HepG2 (cell line): ENCODE measurements at regions not wholly inside any gene's neighbourhood (a gene's known extent, or its start where the extent isn't known, plus 50 kb on each side); places are given as distances from the start of the nearest gene placed in this dataset.

Source experiments
- ATAC-seq: fragments of 200-7000 bp; cut with Tn5 transposase; 3 replicates; pipeline ENCODE4 v1.9.1; 2020; ENCODE audit warnings: mild to moderate bottlenecking, moderate library complexity
- BruUV-seq: library from RNA; stranded (reverse); fragments of 400-500 nt; replicated peaks from 2 replicates; lab custom pipeline; 2021; lab: Mats Ljungman, UMichigan
- CTCF ChIA-PET: fragments of 300-600 bp; formaldehyde crosslinking; extraction: SDS; loops from one replicate; lab custom pipeline; 2021; ENCODE audit warnings: low total read pairs, inconsistent platforms, low intra/inter-chr PET ratio; lab: Yijun Ruan, JAX
- POLR2A ChIA-PET: fragments of 350-600 bp; sonication (Branson Sonifier 250); formaldehyde crosslinking; loops from one replicate; lab custom pipeline; 2020; ENCODE audit warnings: antibody characterized with exemption, inconsistent platforms; lab: Yijun Ruan, JAX
- DNase-seq: peaks from one replicate; pipeline ENCODE4 v3.0.0-alpha.2; 2015; ENCODE audit warnings: low spot score
- FAIRE-seq: peaks from 3 replicates; lab custom pipeline; 2011; peaks lifted over from hg19 to GRCh38; lab: Jason Lieb, UNC
- H2AFZ ChIP-seq: one replicate; pipeline ENCODE4 v1.6.1; 2011; ENCODE audit warnings: low read length, inconsistent platforms
- H3K27ac ChIP-seq: fragments of 300-600 bp; 3 replicates; pipeline ENCODE4 v1.8.0; 2011; ENCODE audit warnings: mixed run types, mild to moderate bottlenecking, mixed read lengths, low read length, inconsistent platforms; ENCODE audit not compliant: insufficient read depth; ENCODE audit errors: extremely low read length
- H3K27me3 ChIP-seq, 2 experiments: fragments of 200-600 bp in 1 of 2; 2 replicates in 1 of 2; 3 replicates in 1 of 2; pipeline versions ENCODE4 v1.6.0 to v1.8.0; 2011; ENCODE audit warnings: low read length in 2 of 2, mild to moderate bottlenecking in 2 of 2, moderate library complexity in 2 of 2, inconsistent platforms in 1 of 2; ENCODE audit not compliant: insufficient read depth in 2 of 2, control insufficient read depth in 1 of 2
- H3K36me3 ChIP-seq, 2 experiments: fragments of 200-600 bp in 1 of 2; replicated peaks in 1 of 2; 2 replicates in 1 of 2; 3 replicates in 1 of 2; pipeline versions ENCODE4 v1.5.1 to v1.8.0; 2011; ENCODE audit warnings: low read length in 2 of 2, inconsistent platforms in 1 of 2; ENCODE audit not compliant: insufficient read depth in 2 of 2, control insufficient read depth in 1 of 2
- H3K4me1 ChIP-seq: 2 replicates; pipeline ENCODE4 v1.5.1; 2012; ENCODE audit warnings: low read length, inconsistent platforms; ENCODE audit not compliant: insufficient read depth
- H3K4me2 ChIP-seq: 2 replicates; pipeline ENCODE4 v1.6.0; 2011; ENCODE audit warnings: low read depth, low read length, inconsistent platforms
- H3K4me3 ChIP-seq, 3 experiments: fragments of 200-600 bp in 1 of 3; sonication (generic), shearing (Covaris generic) in 1 of 3; replicated peaks in 1 of 3; 2 replicates each; pipeline ENCODE4 v1.5.1; 2011 to 2016; ENCODE audit warnings: low read length in 3 of 3, inconsistent platforms in 2 of 3, low read depth in 2 of 3, mild to moderate bottlenecking in 2 of 3, control low read depth in 1 of 3, mixed read lengths in 1 of 3; ENCODE audit not compliant: insufficient read depth in 1 of 3
- H3K79me2 ChIP-seq: one replicate; pipeline ENCODE4 v1.6.1; 2011; ENCODE audit warnings: low read length, inconsistent platforms; ENCODE audit not compliant: insufficient read depth
- H3K9ac ChIP-seq: 2 replicates; pipeline ENCODE4 v1.6.0; 2011; ENCODE audit warnings: mild to moderate bottlenecking, low read depth, low read length, inconsistent platforms; ENCODE audit not compliant: insufficient read depth
- H3K9me3 ChIP-seq: 2 replicates; pipeline ENCODE4 v1.5.1; 2012; ENCODE audit warnings: mild to moderate bottlenecking, low read length
- H4K20me1 ChIP-seq: 2 replicates; pipeline ENCODE4 v1.6.0; 2011; ENCODE audit warnings: inconsistent platforms, mild to moderate bottlenecking, low read length, moderate library complexity; ENCODE audit not compliant: insufficient read depth
- AGO1 ChIP-seq: fragments of 200-400 bp; formaldehyde crosslinking; IDR thresholded peaks from 2 replicates; pipeline ENCODE4 v1.6.1; 2017; ENCODE audit warnings: mild to moderate bottlenecking, low read depth, low read length, moderate library complexity; ENCODE audit not compliant: poor library complexity, severe bottlenecking
- KDM2A ChIP-seq: sonication (generic); formaldehyde crosslinking; IDR thresholded peaks from 2 replicates; pipeline ENCODE4 v1.4.0; 2020; ENCODE audit warnings: low read depth, missing genetic modification reagents, borderline replicate concordance
- PHF8 ChIP-seq: sonication (generic); formaldehyde crosslinking; IDR thresholded peaks from 2 replicates; pipeline ENCODE4 v1.5.0; 2020; ENCODE audit warnings: missing genetic modification reagents
- TAF15 ChIP-seq: fragments of 200-400 bp; formaldehyde crosslinking; IDR thresholded peaks from one replicate; pipeline ENCODE4 v1.6.1; 2018; ENCODE audit warnings: mild to moderate bottlenecking, low read depth, low read length; ENCODE audit not compliant: poor library complexity, severe bottlenecking
- WGBS: methylation state at CpG from one replicate; pipeline ENCODE4 v1.1.6; 2017; ENCODE audit warnings: low lambda C conversion rate; 5-methylcytosine and 5-hydroxymethylcytosine counted together
- in situ Hi-C: cut with HindIII; loops from 2 replicates; pipeline ENCODE4 v1.10.0; 2017; ENCODE audit warnings: low pct_unique_long_range_greater_than_20kb; ENCODE audit not compliant: extremely low pct_ligation_motif_present
- intact Hi-C: fragments of 100-400 bp; cut with micrococcal nuclease; formaldehyde crosslinking; loops from one replicate; pipeline ENCODE4 v1.10.0; 2022; ENCODE audit not compliant: unreplicated experiment
- TF ChIP-seq, protein P1 (sequence below): IDR thresholded peaks from 2 replicates; pipeline ENCODE4 v1.6.1; 2016; ENCODE audit warnings: mild to moderate bottlenecking, missing biosample characterization, missing genetic modification reagents
- TF ChIP-seq, protein P2 (sequence below): IDR thresholded peaks from 2 replicates; pipeline ENCODE4 v1.6.1; 2016; ENCODE audit warnings: missing biosample characterization, missing genetic modification reagents, low read depth
- TF ChIP-seq, protein P3 (sequence below): sonication (generic); formaldehyde crosslinking; IDR thresholded peaks from 2 replicates; pipeline ENCODE4 v1.5.0; 2020; ENCODE audit warnings: mild to moderate bottlenecking, missing genetic modification reagents
- TF ChIP-seq, protein P4 (sequence below): sonication (generic); formaldehyde crosslinking; IDR thresholded peaks from 2 replicates; pipeline ENCODE4 v1.9.0; 2021; ENCODE audit warnings: missing genetic modification reagents, borderline replicate concordance

DNA sequence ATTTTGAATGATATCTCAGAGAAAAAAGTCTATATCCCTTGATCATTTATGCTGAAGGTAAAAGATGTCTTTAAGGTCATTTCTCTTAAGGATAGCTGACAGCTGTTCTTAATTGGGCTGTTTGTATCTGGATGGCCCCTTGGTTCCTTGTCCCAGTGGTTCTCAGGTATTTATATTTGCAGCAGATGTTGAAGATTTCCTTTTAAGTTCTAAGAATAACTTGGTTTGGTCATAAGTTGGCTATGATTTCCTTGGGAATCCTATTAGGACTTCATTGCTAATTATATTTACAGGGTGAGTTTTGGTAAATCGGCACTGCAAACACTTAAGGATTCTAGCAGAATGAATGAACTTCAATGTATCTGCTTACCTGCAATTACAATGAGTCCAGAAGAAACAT lies 460.4 kb upstream of the SGO1 start:
- FAIRE-seq: no peak
- POLR2A ChIA-PET: no interaction called here
- Histone ChIP-seq H3K4me3 (no peak overlapping the region), H3K4me1 (no peaks in the 10 kb centered on the region), H4K20me1 (no peaks in the 10 kb centered on the region), H3K79me2 (no peaks in the 10 kb centered on the region), H3K4me2 (no peak overlapping the region), H3K36me3 (no peaks in the 10 kb centered on the region), H2AFZ (no peak overlapping the region), H3K9ac (no peak overlapping the region), H3K27me3 (no peaks in the 10 kb centered on the region), H3K9me3 (peaks cover 52% of the 10 kb centered on the region), H3K27ac (no peak overlapping the region)
- ATAC-seq: no peak
- no TSS peak for BruUV-seq
- DNase-seq: no peak
- intact Hi-C loops: no loop called here
- 0% methylated on average over 1 of the region's 1 CpG for WGBS
- CTCF ChIA-PET: no interaction called here
- in situ Hi-C loops: no loop called here
- TF ChIP-seq TAF15 (no peak), KDM2A (CRISPR knock-in tag) (no peak), AGO1 (no peak), PHF8 (CRISPR knock-in tag) (no peak)
- TF ChIP-seq, protein P1, sequence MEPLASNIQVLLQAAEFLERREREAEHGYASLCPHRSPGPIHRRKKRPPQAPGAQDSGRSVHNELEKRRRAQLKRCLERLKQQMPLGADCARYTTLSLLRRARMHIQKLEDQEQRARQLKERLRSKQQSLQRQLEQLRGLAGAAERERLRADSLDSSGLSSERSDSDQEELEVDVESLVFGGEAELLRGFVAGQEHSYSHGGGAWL (CRISPR knock-in tag): no peak
- TF ChIP-seq, protein P2, sequence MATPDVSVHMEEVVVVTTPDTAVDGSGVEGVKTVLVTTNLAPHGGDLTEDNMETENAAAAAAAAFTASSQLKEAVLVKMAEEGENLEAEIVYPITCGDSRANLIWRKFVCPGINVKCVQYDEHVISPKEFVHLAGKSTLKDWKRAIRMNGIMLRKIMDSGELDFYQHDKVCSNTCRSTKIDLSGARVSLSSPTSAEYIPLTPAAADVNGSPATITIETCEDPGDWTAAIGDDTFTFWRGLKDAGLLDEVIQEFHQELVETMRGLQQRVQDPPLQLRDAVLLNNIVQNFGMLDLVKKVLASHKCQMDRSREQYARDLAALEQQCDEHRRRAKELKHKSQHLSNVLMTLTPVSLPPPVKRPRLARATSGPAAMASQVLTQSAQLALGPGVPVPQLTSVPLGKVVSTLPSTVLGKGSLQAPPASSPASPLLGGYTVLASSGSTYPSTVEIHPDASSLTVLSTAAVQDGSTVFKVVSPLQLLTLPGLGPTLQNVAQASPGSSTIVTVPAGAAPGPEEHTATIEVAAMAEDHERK: no peak
- TF ChIP-seq, protein P3, sequence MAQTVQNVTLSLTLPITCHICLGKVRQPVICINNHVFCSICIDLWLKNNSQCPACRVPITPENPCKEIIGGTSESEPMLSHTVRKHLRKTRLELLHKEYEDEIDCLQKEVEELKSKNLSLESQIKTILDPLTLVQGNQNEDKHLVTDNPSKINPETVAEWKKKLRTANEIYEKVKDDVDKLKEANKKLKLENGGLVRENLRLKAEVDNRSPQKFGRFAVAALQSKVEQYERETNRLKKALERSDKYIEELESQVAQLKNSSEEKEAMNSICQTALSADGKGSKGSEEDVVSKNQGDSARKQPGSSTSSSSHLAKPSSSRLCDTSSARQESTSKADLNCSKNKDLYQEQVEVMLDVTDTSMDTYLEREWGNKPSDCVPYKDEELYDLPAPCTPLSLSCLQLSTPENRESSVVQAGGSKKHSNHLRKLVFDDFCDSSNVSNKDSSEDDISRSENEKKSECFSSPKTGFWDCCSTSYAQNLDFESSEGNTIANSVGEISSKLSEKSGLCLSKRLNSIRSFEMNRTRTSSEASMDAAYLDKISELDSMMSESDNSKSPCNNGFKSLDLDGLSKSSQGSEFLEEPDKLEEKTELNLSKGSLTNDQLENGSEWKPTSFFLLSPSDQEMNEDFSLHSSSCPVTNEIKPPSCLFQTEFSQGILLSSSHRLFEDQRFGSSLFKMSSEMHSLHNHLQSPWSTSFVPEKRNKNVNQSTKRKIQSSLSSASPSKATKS: no peak
- TF ChIP-seq, protein P4, sequence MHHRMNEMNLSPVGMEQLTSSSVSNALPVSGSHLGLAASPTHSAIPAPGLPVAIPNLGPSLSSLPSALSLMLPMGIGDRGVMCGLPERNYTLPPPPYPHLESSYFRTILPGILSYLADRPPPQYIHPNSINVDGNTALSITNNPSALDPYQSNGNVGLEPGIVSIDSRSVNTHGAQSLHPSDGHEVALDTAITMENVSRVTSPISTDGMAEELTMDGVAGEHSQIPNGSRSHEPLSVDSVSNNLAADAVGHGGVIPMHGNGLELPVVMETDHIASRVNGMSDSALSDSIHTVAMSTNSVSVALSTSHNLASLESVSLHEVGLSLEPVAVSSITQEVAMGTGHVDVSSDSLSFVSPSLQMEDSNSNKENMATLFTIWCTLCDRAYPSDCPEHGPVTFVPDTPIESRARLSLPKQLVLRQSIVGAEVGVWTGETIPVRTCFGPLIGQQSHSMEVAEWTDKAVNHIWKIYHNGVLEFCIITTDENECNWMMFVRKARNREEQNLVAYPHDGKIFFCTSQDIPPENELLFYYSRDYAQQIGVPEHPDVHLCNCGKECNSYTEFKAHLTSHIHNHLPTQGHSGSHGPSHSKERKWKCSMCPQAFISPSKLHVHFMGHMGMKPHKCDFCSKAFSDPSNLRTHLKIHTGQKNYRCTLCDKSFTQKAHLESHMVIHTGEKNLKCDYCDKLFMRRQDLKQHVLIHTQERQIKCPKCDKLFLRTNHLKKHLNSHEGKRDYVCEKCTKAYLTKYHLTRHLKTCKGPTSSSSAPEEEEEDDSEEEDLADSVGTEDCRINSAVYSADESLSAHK (CRISPR knock-in tag): no peak
